ENCODE measurements at regions not wholly inside any gene's neighbourhood (a gene's known extent, or its start where the extent isn't known, plus 50 kb on each side); places are given as distances from the start of the nearest gene placed in this dataset.

- no peak for DNase-seq (ENCODE audit: low spot score)
- TF ChIP-seq CTCF (IDR thresholded peaks at IDR 0.05; ENCODE audit: extremely low read depth, missing control alignments) = no peak
These were observed 86.8 kb upstream of the SNTG2 start for GRCh38 chr2:863732-864450.

- DNase-seq (ENCODE audit: low spot score) = no peak
- TF ChIP-seq CTCF (IDR thresholded peaks at IDR 0.05; ENCODE audit: extremely low read depth, missing control alignments) = no peak
These were observed 87.8 kb upstream of the SNTG2 start for GRCh38 chr2:862731-863466.

GRCh38 chr2:862355-862687 lies 88.3 kb upstream of the SNTG2 start:
- no peak for TF ChIP-seq CTCF (IDR thresholded peaks at IDR 0.05; ENCODE audit: extremely low read depth, missing control alignments)
- no peak for DNase-seq (ENCODE audit: low spot score)

GRCh38 chr2:861655-862354 lies 88.8 kb upstream of the SNTG2 start:
- TF ChIP-seq CTCF (IDR thresholded peaks at IDR 0.05; ENCODE audit: extremely low read depth, missing control alignments) = no peak
- DNase-seq (ENCODE audit: low spot score) = no peak

GRCh38 chr2:860259-860855 lies 90.3 kb upstream of the SNTG2 start:
- TF ChIP-seq CTCF (IDR thresholded peaks at IDR 0.05; ENCODE audit: extremely low read depth, missing control alignments) = no peak
- DNase-seq (ENCODE audit: low spot score) = no peak

- no peak for DNase-seq (ENCODE audit: low spot score)
- TF ChIP-seq CTCF (IDR thresholded peaks at IDR 0.05; ENCODE audit: extremely low read depth, missing control alignments) = no peak
These were observed 92.0 kb upstream of the SNTG2 start for GRCh38 chr2:858646-859045.

GRCh38 chr2:857937-858336 lies 92.7 kb upstream of the SNTG2 start:
- no peak for DNase-seq (ENCODE audit: low spot score)

More at GRCh38 chr2:857937-858336, 92.7 kb upstream of the SNTG2 start:
- TF ChIP-seq CTCF (IDR thresholded peaks at IDR 0.05; ENCODE audit: extremely low read depth, missing control alignments) = no peak

Measured in GM20000 (cell line).